Thymus (tissue), 11 donors: ENCODE measurements at regions not wholly inside any gene's neighbourhood (a gene's known extent, or its start where the extent isn't known, plus 50 kb on each side); places are given as distances from the start of the nearest gene placed in this dataset.

Source experiments
- DNase-seq, 9 donors: peaks; one replicate each; pipeline ENCODE4 v3.0.0-alpha.2; 2013; ENCODE audit warnings: low spot score in 9 of 9, low read depth in 6 of 9, missing footprints in 1 of 9
- H3K27ac ChIP-seq, 2 donors: one replicate each; pipeline ENCODE4 v1.5.1; 2013; ENCODE audit warnings: control low read depth in 1 of 2, low read depth in 1 of 2, low read length in 1 of 2, mild to moderate bottlenecking in 1 of 2, moderate library complexity in 1 of 2
- H3K27me3 ChIP-seq, 2 donors: one replicate each; pipeline ENCODE4 v1.5.1; 2013; ENCODE audit warnings: low read length in 1 of 2; ENCODE audit not compliant: control insufficient read depth in 2 of 2, insufficient read depth in 1 of 2
- H3K36me3 ChIP-seq, 2 donors: one replicate each; pipeline ENCODE4 v1.5.1; 2013; ENCODE audit warnings: low read length in 1 of 2, mild to moderate bottlenecking in 1 of 2, moderate library complexity in 1 of 2; ENCODE audit not compliant: control insufficient read depth in 2 of 2, insufficient read depth in 2 of 2
- H3K4me1 ChIP-seq, 2 donors: one replicate each; pipeline ENCODE4 v1.5.1; 2013; ENCODE audit warnings: low read length in 2 of 2; ENCODE audit not compliant: control insufficient read depth in 2 of 2, insufficient read depth in 2 of 2
- H3K4me3 ChIP-seq, 2 donors: one replicate each; pipeline ENCODE4 v1.5.1; 2013; ENCODE audit warnings: low read length in 2 of 2, control low read depth in 1 of 2, mild to moderate bottlenecking in 1 of 2
- H3K9me3 ChIP-seq, 2 donors: one replicate each; pipeline ENCODE4 v1.5.1; 2013; ENCODE audit warnings: low read length in 1 of 2, mild to moderate bottlenecking in 1 of 2; ENCODE audit not compliant: control insufficient read depth in 2 of 2, insufficient read depth in 1 of 2
- WGBS: extraction: QIAGEN DNeasy Blood & Tissue Kit; methylation state at CpG from one replicate; pipeline ENCODE4 v1.1.7; 2013; 5-methylcytosine and 5-hydroxymethylcytosine counted together
- donor health status: healthy.

GRCh38 chr16:9035996-9036395, 55.4 kb upstream of the HAPSTR1 start:
- DNase-seq = no peak
- no peak overlapping the region for H3K27ac ChIP-seq
- 91% methylated on average over 5 of the region's 5 CpGs for WGBS
- no peaks in the 10 kb centered on the region for H3K9me3 ChIP-seq
- no peaks in the 10 kb centered on the region for H3K36me3 ChIP-seq
- no peaks in the 10 kb centered on the region for H3K4me1 ChIP-seq
- H3K27me3 ChIP-seq = no peaks in the 10 kb centered on the region
- H3K4me3 ChIP-seq = no peak overlapping the region

GRCh38 chr16:9039210-9039609, 52.2 kb upstream of the HAPSTR1 start:
- H3K9me3 ChIP-seq = no peaks in the 10 kb centered on the region
- DNase-seq = peak in 2 of 9 donors; percentile 11 to 22
- no peak overlapping the region for H3K4me3 ChIP-seq
- no peaks in the 10 kb centered on the region for H3K4me1 ChIP-seq
- H3K36me3 ChIP-seq = no peaks in the 10 kb centered on the region
- no peak overlapping the region for H3K27ac ChIP-seq
- WGBS = 47% methylated on average over 4 of the region's 4 CpGs
- no peaks in the 10 kb centered on the region for H3K27me3 ChIP-seq

- Histone ChIP-seq H3K27me3 (no peaks in the 10 kb centered on the region), H3K36me3 (no peaks in the 10 kb centered on the region), H3K27ac (no peak overlapping the region), H3K9me3 (no peaks in the 10 kb centered on the region), H3K4me1 (no peaks in the 10 kb centered on the region), H3K4me3 (no peak overlapping the region)
- WGBS = 97% methylated on average over 12 of the region's 12 CpGs
- no peak for DNase-seq
Observed at GRCh38 chr16:9040800-9041412, 50.5 kb upstream of the HAPSTR1 start.
